Colonic mucosa (tissue), 4 donors: ENCODE measurements at regions not wholly inside any gene's neighbourhood (a gene's known extent, or its start where the extent isn't known, plus 50 kb on each side); places are given as distances from the start of the nearest gene placed in this dataset.

Experiments
- DNase-seq: peaks from one replicate; pipeline ENCODE4 v3.0.0-alpha.2; 2020
- H3K27ac ChIP-seq: fragments of 200-600 bp; one replicate; pipeline ENCODE4 v1.8.0; 2021
- H3K27me3 ChIP-seq: fragments of 200-600 bp; one replicate; pipeline ENCODE4 v1.8.0; 2021
- H3K36me3 ChIP-seq: fragments of 200-600 bp; one replicate; pipeline ENCODE4 v1.8.0; 2021
- H3K4me1 ChIP-seq: fragments of 200-600 bp; one replicate; pipeline ENCODE4 v1.8.0; 2021; ENCODE audit warnings: mild to moderate bottlenecking
- H3K4me3 ChIP-seq: fragments of 200-600 bp; one replicate; pipeline ENCODE4 v1.8.0; 2021
- H3K9ac ChIP-seq, 2 donors: one replicate each; pipeline ENCODE4 v1.7.0; 2013; ENCODE audit warnings: control low read depth in 2 of 2, low read depth in 2 of 2, low read length in 2 of 2
- H3K9me3 ChIP-seq: fragments of 200-600 bp; one replicate; pipeline ENCODE4 v1.8.0; 2021
- CTCF ChIP-seq: fragments of 200-600 bp; IDR thresholded peaks from one replicate; pipeline ENCODE4 v1.8.0; 2022; ENCODE audit warnings: antibody characterized with exemption, mild to moderate bottlenecking
- intact Hi-C: fragments of 100-400 bp; cut with DNase I; formaldehyde crosslinking; loops from one replicate; pipeline ENCODE4 v1.14.1; 2022
- donor health status: healthy.
- donor health status: DM: no; HTN: no; CAD: no.
- donor health status: DM: no; HTN: no; CAD: no.

- intact Hi-C loops, result no loop called here
- H3K4me3 ChIP-seq, result no peak overlapping the region
Measured at GRCh38 chr20:10897336-10897735, 223.5 kb upstream of the JAG1 start.

GRCh38 chr20:10898552-10898951 lies 224.8 kb upstream of the JAG1 start:
- Histone ChIP-seq H3K9ac (no peak overlapping the region), H3K4me1 (no peaks in the 10 kb centered on the region), H3K36me3 (no peaks in the 10 kb centered on the region), H3K9me3 (no peaks in the 10 kb centered on the region), H3K4me3 (no peak overlapping the region), H3K27me3 (no peaks in the 10 kb centered on the region), H3K27ac (no peak overlapping the region)
- TF ChIP-seq CTCF, result no peak
- DNase-seq, result no peak
- intact Hi-C loops, result no loop called here

More at GRCh38 chr20:10897336-10897735, 223.5 kb upstream of the JAG1 start:
- Histone ChIP-seq H3K36me3 (no peaks in the 10 kb centered on the region), H3K4me1 (no peaks in the 10 kb centered on the region), H3K27me3 (no peaks in the 10 kb centered on the region), H3K27ac (no peak overlapping the region), H3K9me3 (no peaks in the 10 kb centered on the region), H3K9ac (no peak overlapping the region)
- no peak for DNase-seq
- no peak for TF ChIP-seq CTCF

GRCh38 chr20:10902174-10902573 lies 228.4 kb upstream of the JAG1 start:
- Histone ChIP-seq H3K27me3 (no peaks in the 10 kb centered on the region), H3K9me3 (no peaks in the 10 kb centered on the region), H3K36me3 (no peaks in the 10 kb centered on the region), H3K9ac (no peak overlapping the region), H3K4me1 (no peaks in the 10 kb centered on the region), H3K4me3 (no peak overlapping the region), H3K27ac (no peak overlapping the region)
- DNase-seq, result no peak
- TF ChIP-seq CTCF, result no peak
- intact Hi-C loops, result no loop called here

- no peak overlapping the region for H3K9ac ChIP-seq
- H3K4me3 ChIP-seq, result no peak overlapping the region
- no peaks in the 10 kb centered on the region for H3K27me3 ChIP-seq
- no peaks in the 10 kb centered on the region for H3K9me3 ChIP-seq
- intact Hi-C loops, result no loop called here
- no peaks in the 10 kb centered on the region for H3K4me1 ChIP-seq
- no peaks in the 10 kb centered on the region for H3K36me3 ChIP-seq
- no peak overlapping the region for H3K27ac ChIP-seq
- no peak for TF ChIP-seq CTCF
- no peak for DNase-seq
Measured at GRCh38 chr20:10902576-10903282, 228.9 kb upstream of the JAG1 start.

- no peak for DNase-seq
- intact Hi-C loops, result no loop called here
Measured at GRCh38 chr20:10906834-10907233, 233.0 kb upstream of the JAG1 start.

More at GRCh38 chr20:10906834-10907233, 233.0 kb upstream of the JAG1 start:
- no peaks in the 10 kb centered on the region for H3K27me3 ChIP-seq
- no peak overlapping the region for H3K4me3 ChIP-seq
- no peak overlapping the region for H3K9ac ChIP-seq
- no peak for TF ChIP-seq CTCF
- no peak overlapping the region for H3K27ac ChIP-seq
- H3K36me3 ChIP-seq, result no peaks in the 10 kb centered on the region
- no peaks in the 10 kb centered on the region for H3K9me3 ChIP-seq
- no peaks in the 10 kb centered on the region for H3K4me1 ChIP-seq
